Caco-2 (cell line): ENCODE measurements at regions not wholly inside any gene's neighbourhood (a gene's known extent, or its start where the extent isn't known, plus 50 kb on each side); places are given as distances from the start of the nearest gene placed in this dataset.
A peak's percentile ranks its signal among the peaks of the same experiment; 100 is the strongest.

Experiments
- BruUV-seq: library from RNA; stranded (reverse); fragments of 400-500 nt; replicated peaks from 2 replicates; lab custom pipeline; 2021; lab: Mats Ljungman, UMichigan
- CTCF ChIA-PET: fragments of 300-600 bp; sonication (Branson Sonifier 250); formaldehyde crosslinking; loops from one replicate; lab custom pipeline; 2022; ENCODE audit warnings: antibody characterized with exemption; lab: Charles Lee
- POLR2A ChIA-PET: fragments of 300-600 bp; sonication (Branson Sonifier 250); formaldehyde crosslinking; loops from one replicate; lab custom pipeline; 2022; ENCODE audit warnings: antibody characterized with exemption; lab: Charles Lee
- DNase-seq, 2 experiments: peaks; one replicate each; pipeline versions ENCODE4 v3.0.0 to v3.0.0-alpha.2; 2020 to 2022
- H3K27me3 ChIP-seq: replicated peaks from 2 replicates; pipeline ENCODE4 v1.6.0; 2011; ENCODE audit warnings: low read length; ENCODE audit not compliant: control insufficient read depth, insufficient read depth
- H3K36me3 ChIP-seq: 2 replicates; pipeline ENCODE4 v1.5.1; 2011; ENCODE audit warnings: low read length; ENCODE audit not compliant: control insufficient read depth, insufficient read depth
- H3K4me1 ChIP-seq: fragments of 250-450 bp; sonication (Bioruptor Pico); 2 replicates; pipeline ENCODE4 v1.5.1; 2020; ENCODE audit warnings: mild to moderate bottlenecking
- H3K4me3 ChIP-seq: 2 replicates; pipeline ENCODE4 v1.5.1; 2011; ENCODE audit warnings: low read depth, mild to moderate bottlenecking, control low read depth, low read length
- H3K9me3 ChIP-seq: fragments of 250-450 bp; sonication (Bioruptor Pico); 2 replicates; pipeline ENCODE4 v1.5.1; 2020; ENCODE audit warnings: mild to moderate bottlenecking, moderate library complexity
- H3K27ac Mint-ChIP-seq: one replicate; pipeline ENCODE4 v1.8.0; 2022; ENCODE audit warnings: mixed read lengths; ENCODE audit not compliant: unreplicated experiment
- H3K27me3 Mint-ChIP-seq: one replicate; pipeline ENCODE4 v1.8.0; 2022; ENCODE audit warnings: mixed read lengths; ENCODE audit not compliant: insufficient read depth, unreplicated experiment
- H3K36me3 Mint-ChIP-seq: one replicate; pipeline ENCODE4 v1.8.0; 2022; ENCODE audit warnings: mild to moderate bottlenecking, mixed read lengths; ENCODE audit not compliant: insufficient read depth, unreplicated experiment
- H3K4me1 Mint-ChIP-seq: one replicate; pipeline ENCODE4 v1.8.0; 2022; ENCODE audit warnings: low read depth, mixed read lengths; ENCODE audit not compliant: unreplicated experiment
- H3K4me3 Mint-ChIP-seq: one replicate; pipeline ENCODE4 v1.8.0; 2022; ENCODE audit warnings: mild to moderate bottlenecking, moderate library complexity, mixed read lengths; ENCODE audit not compliant: unreplicated experiment
- H3K9me3 Mint-ChIP-seq: one replicate; pipeline ENCODE4 v1.8.0; 2022; ENCODE audit warnings: mixed read lengths; ENCODE audit not compliant: unreplicated experiment
- intact Hi-C: fragments of 100-400 bp; cut with micrococcal nuclease; formaldehyde crosslinking; loops from one replicate; pipeline ENCODE4 v1.10.0; 2022; ENCODE audit not compliant: unreplicated experiment
- TF ChIP-seq, protein P1 (sequence below), 2 experiments: fragments of 200-600 bp in 1 of 2; IDR thresholded peaks; 1 replicate in 1 of 2; 2 replicates in 1 of 2; pipeline versions ENCODE4 v1.5.1 to v1.8.0; 2011 to 2022; ENCODE audit warnings: antibody characterized with exemption in 1 of 2, control low read depth in 1 of 2, inconsistent platforms in 1 of 2, low read depth in 1 of 2, low read length in 1 of 2, mild to moderate bottlenecking in 1 of 2, moderate library complexity in 1 of 2; ENCODE audit not compliant: insufficient read depth in 1 of 2, severe bottlenecking in 1 of 2, unreplicated experiment in 1 of 2

DNA sequence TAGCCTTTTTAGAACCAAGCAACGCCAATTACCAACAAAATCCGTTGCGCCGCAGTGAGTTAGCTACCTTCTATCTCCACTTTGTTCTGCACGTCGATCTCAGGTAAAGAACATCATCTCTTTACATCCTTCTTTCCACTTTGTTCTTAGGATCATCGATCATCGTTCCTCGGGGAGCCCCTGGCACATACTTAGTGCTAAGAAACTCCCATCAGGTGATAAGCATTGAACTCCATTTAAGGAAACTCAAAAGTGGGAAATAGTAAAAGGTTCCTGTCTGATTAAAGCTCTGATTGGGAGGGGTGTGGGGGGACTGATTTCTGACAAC lies 227.0 kb upstream of the PRSS16 start:
- Mint-ChIP-seq H3K4me1 (peaks cover 7% of the 10 kb centered on the region), H3K9me3 (peaks cover 11% of the 10 kb centered on the region), H3K27me3 (no peaks in the 10 kb centered on the region), H3K4me3 (peak overlapping the region; percentile 87), H3K36me3 (peaks cover 11% of the 10 kb centered on the region), H3K27ac (peak overlapping the region; percentile 99)
- TF ChIP-seq, protein P1, sequence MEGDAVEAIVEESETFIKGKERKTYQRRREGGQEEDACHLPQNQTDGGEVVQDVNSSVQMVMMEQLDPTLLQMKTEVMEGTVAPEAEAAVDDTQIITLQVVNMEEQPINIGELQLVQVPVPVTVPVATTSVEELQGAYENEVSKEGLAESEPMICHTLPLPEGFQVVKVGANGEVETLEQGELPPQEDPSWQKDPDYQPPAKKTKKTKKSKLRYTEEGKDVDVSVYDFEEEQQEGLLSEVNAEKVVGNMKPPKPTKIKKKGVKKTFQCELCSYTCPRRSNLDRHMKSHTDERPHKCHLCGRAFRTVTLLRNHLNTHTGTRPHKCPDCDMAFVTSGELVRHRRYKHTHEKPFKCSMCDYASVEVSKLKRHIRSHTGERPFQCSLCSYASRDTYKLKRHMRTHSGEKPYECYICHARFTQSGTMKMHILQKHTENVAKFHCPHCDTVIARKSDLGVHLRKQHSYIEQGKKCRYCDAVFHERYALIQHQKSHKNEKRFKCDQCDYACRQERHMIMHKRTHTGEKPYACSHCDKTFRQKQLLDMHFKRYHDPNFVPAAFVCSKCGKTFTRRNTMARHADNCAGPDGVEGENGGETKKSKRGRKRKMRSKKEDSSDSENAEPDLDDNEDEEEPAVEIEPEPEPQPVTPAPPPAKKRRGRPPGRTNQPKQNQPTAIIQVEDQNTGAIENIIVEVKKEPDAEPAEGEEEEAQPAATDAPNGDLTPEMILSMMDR (IDR thresholded peaks at IDR 0.05; ENCODE audit: insufficient read depth in 1 of 2, low read depth in 1 of 2, low read length in 1 of 2, severe bottlenecking in 1 of 2, unreplicated experiment in 1 of 2) = no peak
- H3K4me3 ChIP-seq = peak overlapping the region; percentile 53
- DNase-seq = no peak
- intact Hi-C loops = loop anchor here (2.0 kb wide), 1 partner anchor 20 kb away; no protein-coding TSS in a partner anchor
- H3K27me3 ChIP-seq = no peaks in the 10 kb centered on the region
- POLR2A ChIA-PET = no interaction called here
- peaks cover 10% of the 10 kb centered on the region for H3K4me1 ChIP-seq
- CTCF ChIA-PET = interaction anchor here (1.5 kb wide), 1 partner anchor 19 kb away, joined by 4 read pairs; no protein-coding TSS in a partner anchor
- 0 out of 2 replicates have a peak, but pooled peaks cover 8% of the 10 kb centered on the region for H3K9me3 ChIP-seq
- H3K36me3 ChIP-seq = no peaks in the 10 kb centered on the region
- no TSS peak for BruUV-seq

DNA sequence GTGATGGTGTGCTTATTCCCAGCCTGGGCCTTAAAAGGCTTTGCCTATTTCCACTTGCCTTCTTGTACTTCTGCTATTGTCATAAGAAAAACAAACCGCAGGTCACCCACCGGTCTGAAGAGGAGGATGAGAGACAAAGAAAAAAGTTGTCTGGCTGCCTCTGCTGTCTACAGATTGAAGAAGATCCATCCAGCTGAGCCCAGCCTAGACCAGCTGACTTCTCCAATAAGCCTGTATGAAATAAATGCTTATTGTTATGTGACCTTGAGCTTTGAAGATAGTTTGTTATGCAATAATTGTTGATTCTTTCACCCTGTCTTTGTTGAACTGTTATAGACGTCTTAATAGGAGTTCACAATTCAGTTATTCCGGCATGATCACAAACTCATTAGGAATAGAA lies 223.8 kb upstream of the PRSS16 start:
- no peaks in the 10 kb centered on the region for H3K27me3 Mint-ChIP-seq
- H3K4me3 ChIP-seq = no peak overlapping the region
- no peaks in the 10 kb centered on the region for H3K36me3 ChIP-seq
- peaks cover 9% of the 10 kb centered on the region for H3K9me3 Mint-ChIP-seq
- POLR2A ChIA-PET = interaction anchor here (0.6 kb wide), 1 partner anchor 9 kb away, joined by 3 read pairs; no protein-coding TSS in a partner anchor
- peaks cover 11% of the 10 kb centered on the region for H3K36me3 Mint-ChIP-seq
- BruUV-seq = no TSS peak
- DNase-seq = no peak
- H3K27me3 ChIP-seq = no peaks in the 10 kb centered on the region
- H3K4me3 Mint-ChIP-seq = no peak overlapping the region
- peaks cover 7% of the 10 kb centered on the region for H3K4me1 Mint-ChIP-seq
- intact Hi-C loops = no loop called here
- no peaks in the 10 kb centered on the region for H3K9me3 ChIP-seq
- CTCF ChIA-PET = no interaction called here
- no peak overlapping the region for H3K27ac Mint-ChIP-seq
- peaks cover 10% of the 10 kb centered on the region for H3K4me1 ChIP-seq
- TF ChIP-seq, protein P1 (IDR thresholded peaks at IDR 0.05; ENCODE audit: insufficient read depth in 1 of 2, low read depth in 1 of 2, low read length in 1 of 2, severe bottlenecking in 1 of 2, unreplicated experiment in 1 of 2) = no peak

DNA sequence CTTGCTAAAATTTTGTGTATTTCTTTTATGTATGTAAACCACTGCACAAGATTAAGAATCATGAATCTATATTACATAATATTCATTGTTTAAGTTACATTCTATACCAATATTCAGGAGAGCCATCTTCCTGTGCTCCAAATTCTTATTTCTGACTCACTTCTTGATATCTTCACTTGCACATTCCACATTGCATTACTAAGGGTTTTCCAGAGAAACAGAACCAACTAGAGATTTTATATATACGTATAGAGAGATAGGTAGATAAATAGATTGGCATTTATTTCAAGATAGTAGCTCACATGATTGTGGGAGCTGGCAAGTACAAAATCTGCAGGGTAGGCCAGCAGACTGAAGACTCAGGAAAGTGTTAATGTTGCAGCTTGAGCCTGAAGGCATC lies 222.2 kb upstream of the PRSS16 start:
- TF ChIP-seq, protein P1 (IDR thresholded peaks at IDR 0.05; ENCODE audit: insufficient read depth in 1 of 2, low read depth in 1 of 2, low read length in 1 of 2, severe bottlenecking in 1 of 2, unreplicated experiment in 1 of 2) = no peak
- no TSS peak for BruUV-seq
- H3K27me3 Mint-ChIP-seq = no peaks in the 10 kb centered on the region
- H3K4me3 ChIP-seq = no peak overlapping the region
- ChIA-PET CTCF (no interaction called here), POLR2A (no interaction called here)
- H3K9me3 ChIP-seq = no peaks in the 10 kb centered on the region
- H3K4me3 Mint-ChIP-seq = no peak overlapping the region
- intact Hi-C loops = no loop called here
- peaks cover 9% of the 10 kb centered on the region for H3K9me3 Mint-ChIP-seq
- H3K27me3 ChIP-seq = no peaks in the 10 kb centered on the region
- no peak for DNase-seq
- H3K36me3 ChIP-seq = no peaks in the 10 kb centered on the region
- no peaks in the 10 kb centered on the region for H3K4me1 Mint-ChIP-seq
- H3K4me1 ChIP-seq = peaks cover 10% of the 10 kb centered on the region
- H3K27ac Mint-ChIP-seq = no peak overlapping the region
- H3K36me3 Mint-ChIP-seq = peaks cover 2% of the 10 kb centered on the region
